ENCODE measurements at regions not wholly inside any gene's neighbourhood (a gene's known extent, or its start where the extent isn't known, plus 50 kb on each side); places are given as distances from the start of the nearest gene placed in this dataset.

DNA sequence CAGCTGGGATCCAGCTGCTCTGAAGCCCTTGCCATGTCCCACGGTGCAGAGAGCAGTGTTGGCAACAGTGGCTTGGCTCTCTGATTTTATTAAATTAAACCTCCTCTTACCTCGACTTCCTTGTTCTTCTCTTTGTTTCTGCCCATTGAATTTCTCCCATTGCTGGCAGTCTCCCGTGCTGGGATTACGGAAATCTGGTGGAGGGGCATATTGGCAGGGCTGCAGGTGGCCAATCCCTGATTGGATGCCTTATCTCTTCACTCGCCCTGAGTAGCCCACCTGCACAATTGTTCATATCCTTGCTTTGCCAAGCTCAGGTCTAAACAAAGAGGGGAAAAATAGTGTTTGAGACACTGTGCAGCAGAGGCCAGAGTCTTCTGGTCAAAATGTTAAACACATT, 493.9 kb downstream of the TMA16 start:
- Histone ChIP-seq H3K27me3 (no peaks in the 10 kb centered on the region), H3K9me3 (no peaks in the 10 kb centered on the region), H3K4me3 (no peak overlapping the region), H3K36me3 (no peaks in the 10 kb centered on the region), H3K27ac (no peak overlapping the region), H3K4me1 (no peaks in the 10 kb centered on the region)
- TF ChIP-seq, protein P1, sequence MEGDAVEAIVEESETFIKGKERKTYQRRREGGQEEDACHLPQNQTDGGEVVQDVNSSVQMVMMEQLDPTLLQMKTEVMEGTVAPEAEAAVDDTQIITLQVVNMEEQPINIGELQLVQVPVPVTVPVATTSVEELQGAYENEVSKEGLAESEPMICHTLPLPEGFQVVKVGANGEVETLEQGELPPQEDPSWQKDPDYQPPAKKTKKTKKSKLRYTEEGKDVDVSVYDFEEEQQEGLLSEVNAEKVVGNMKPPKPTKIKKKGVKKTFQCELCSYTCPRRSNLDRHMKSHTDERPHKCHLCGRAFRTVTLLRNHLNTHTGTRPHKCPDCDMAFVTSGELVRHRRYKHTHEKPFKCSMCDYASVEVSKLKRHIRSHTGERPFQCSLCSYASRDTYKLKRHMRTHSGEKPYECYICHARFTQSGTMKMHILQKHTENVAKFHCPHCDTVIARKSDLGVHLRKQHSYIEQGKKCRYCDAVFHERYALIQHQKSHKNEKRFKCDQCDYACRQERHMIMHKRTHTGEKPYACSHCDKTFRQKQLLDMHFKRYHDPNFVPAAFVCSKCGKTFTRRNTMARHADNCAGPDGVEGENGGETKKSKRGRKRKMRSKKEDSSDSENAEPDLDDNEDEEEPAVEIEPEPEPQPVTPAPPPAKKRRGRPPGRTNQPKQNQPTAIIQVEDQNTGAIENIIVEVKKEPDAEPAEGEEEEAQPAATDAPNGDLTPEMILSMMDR (IDR thresholded peaks at IDR 0.05), result no peak
- TF ChIP-seq POLR2A (IDR thresholded peaks at IDR 0.05) (no peak), EP300 (IDR thresholded peaks at IDR 0.05) (no peak), POLR2AphosphoS5 (IDR thresholded peaks at IDR 0.05) (no peak)
- no peak for DNase-seq (ENCODE audit: low spot score in 2 of 2)
- 71% methylated on average over 5 of the region's 5 CpGs for WGBS

DNA sequence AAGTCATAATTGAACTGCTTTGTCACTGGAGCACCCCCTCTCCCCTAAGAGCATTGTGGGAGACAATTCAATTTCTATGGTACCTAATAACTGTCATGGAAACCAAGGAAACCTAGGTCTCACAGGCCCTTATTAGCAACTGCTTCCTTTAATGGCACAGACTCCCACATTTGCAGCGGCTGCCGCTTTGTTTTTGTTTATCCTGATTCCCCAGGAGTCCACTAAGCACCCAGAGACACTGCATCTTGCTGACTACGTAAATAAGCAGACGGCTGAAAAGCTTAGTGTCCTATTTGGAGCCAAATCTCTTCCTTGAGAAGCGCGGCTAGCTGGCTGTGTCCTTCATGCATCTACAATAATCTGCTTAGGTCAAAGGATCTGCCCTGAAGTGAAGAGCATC, 494.4 kb downstream of the TMA16 start:
- Histone ChIP-seq H3K36me3 (no peaks in the 10 kb centered on the region), H3K9me3 (no peaks in the 10 kb centered on the region), H3K4me1 (no peaks in the 10 kb centered on the region), H3K27me3 (no peaks in the 10 kb centered on the region), H3K27ac (no peak overlapping the region), H3K4me3 (no peak overlapping the region)
- DNase-seq (ENCODE audit: low spot score in 2 of 2), result no peak
- TF ChIP-seq, protein P1 (IDR thresholded peaks at IDR 0.05), result no peak
- TF ChIP-seq POLR2A (IDR thresholded peaks at IDR 0.05) (no peak), POLR2AphosphoS5 (IDR thresholded peaks at IDR 0.05) (no peak), EP300 (IDR thresholded peaks at IDR 0.05) (no peak)
- 71% methylated on average over 6 of the region's 6 CpGs for WGBS

DNA sequence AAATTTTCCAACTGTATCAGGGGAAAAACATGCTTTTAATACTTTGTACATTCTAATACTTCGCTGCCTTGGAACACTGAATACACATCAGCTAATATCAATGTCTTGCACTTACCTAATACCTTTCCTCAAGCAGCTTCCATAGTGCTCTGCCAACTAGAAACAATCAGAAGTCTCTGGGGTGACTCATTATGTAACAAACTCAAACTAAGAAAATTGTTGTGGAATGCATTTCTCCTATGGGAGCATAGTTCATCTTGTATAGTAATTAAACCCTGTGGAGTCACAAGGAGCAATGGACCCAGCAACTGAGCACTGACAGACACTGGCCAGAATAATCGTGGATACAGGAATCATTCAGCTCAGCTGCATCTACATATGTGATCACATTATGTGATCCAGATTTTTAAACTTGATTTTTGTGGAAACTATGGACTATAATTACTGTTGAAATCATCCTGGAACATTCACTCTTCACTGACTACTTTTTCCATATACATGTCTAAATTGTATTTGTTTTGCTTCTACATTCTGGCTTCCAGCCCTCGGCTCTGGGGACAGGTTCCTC, 496.9 kb downstream of the TMA16 start:
- Histone ChIP-seq H3K9me3 (no peaks in the 10 kb centered on the region), H3K27ac (no peak overlapping the region), H3K36me3 (no peaks in the 10 kb centered on the region), H3K4me1 (no peaks in the 10 kb centered on the region), H3K27me3 (no peaks in the 10 kb centered on the region), H3K4me3 (no peak overlapping the region)
- no peak for DNase-seq (ENCODE audit: low spot score in 2 of 2)
- TF ChIP-seq EP300 (IDR thresholded peaks at IDR 0.05) (no peak), POLR2A (IDR thresholded peaks at IDR 0.05) (no peak), POLR2AphosphoS5 (IDR thresholded peaks at IDR 0.05) (no peak)
- TF ChIP-seq, protein P1 (IDR thresholded peaks at IDR 0.05), result no peak
- 65% methylated on average over 3 of the region's 3 CpGs for WGBS

DNA sequence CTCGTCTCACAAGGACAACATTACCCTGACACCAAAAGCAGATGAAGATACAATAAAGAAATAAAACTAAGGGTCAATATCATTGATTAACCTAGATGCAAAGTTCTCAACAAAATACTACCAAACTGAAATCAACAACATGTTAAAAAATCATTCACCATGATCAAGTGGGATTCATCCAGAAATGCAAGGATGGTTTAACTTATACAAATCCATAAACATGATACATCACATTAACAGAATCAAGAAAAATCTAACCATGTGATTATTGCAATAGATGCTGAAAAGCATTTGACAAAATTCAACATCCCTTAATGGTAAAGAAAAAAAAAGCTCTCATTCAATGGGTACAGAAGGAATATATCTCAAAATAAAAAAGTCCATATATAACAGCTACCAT, 514.9 kb downstream of the TMA16 start:
- TF ChIP-seq POLR2AphosphoS5 (IDR thresholded peaks at IDR 0.05) (no peak), POLR2A (IDR thresholded peaks at IDR 0.05) (no peak), EP300 (IDR thresholded peaks at IDR 0.05) (no peak)
- Histone ChIP-seq H3K4me1 (no peaks in the 10 kb centered on the region), H3K27me3 (no peaks in the 10 kb centered on the region), H3K36me3 (no peaks in the 10 kb centered on the region), H3K9me3 (no peaks in the 10 kb centered on the region), H3K4me3 (no peak overlapping the region), H3K27ac (no peak overlapping the region)
- WGBS, result 85% methylated on average over 1 of the region's 1 CpG
- DNase-seq (ENCODE audit: low spot score in 2 of 2), result no peak

DNA sequence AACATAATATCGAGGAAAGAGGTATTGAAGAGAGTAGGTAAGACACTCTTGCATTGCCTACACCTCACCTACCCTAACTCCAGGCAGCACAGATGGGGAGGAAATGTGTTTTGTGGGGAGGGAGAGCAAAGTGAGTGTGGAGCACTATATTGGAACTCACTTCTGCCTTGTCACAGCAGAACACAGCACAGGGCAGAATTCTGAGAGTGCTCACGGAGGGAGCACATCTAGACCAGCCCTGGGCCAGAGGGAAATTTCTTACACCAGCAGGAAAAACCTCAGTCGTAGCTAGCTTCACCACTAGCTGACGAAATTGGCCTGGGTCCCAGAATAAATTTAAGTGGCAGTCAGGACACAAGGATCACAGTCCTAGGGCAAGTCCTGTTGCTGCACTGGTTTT, 517.3 kb downstream of the TMA16 start:
- Histone ChIP-seq H3K36me3 (no peaks in the 10 kb centered on the region), H3K27ac (no peak overlapping the region), H3K27me3 (no peaks in the 10 kb centered on the region), H3K9me3 (no peaks in the 10 kb centered on the region), H3K4me3 (no peak overlapping the region), H3K4me1 (no peaks in the 10 kb centered on the region)
- TF ChIP-seq, protein P1 (IDR thresholded peaks at IDR 0.05), result no peak
- TF ChIP-seq POLR2A (IDR thresholded peaks at IDR 0.05) (no peak), POLR2AphosphoS5 (IDR thresholded peaks at IDR 0.05) (no peak), EP300 (IDR thresholded peaks at IDR 0.05) (no peak)
- DNase-seq (ENCODE audit: low spot score in 2 of 2), result no peak
- WGBS, result 56% methylated on average over 4 of the region's 4 CpGs

Data from suprapubic skin (tissue), 4 donors.